Activated T-cell treated with anti-CD3 and anti-CD28 coated beads, Interleukin-2, amount 50 U/mL, for 1 hour (primary cell): ENCODE measurements at regions not wholly inside any gene's neighbourhood (a gene's known extent, or its start where the extent isn't known, plus 50 kb on each side); places are given as distances from the start of the nearest gene placed in this dataset.
"Not testable (repeated sequence)": the region's sequence is repeated elsewhere in the genome, so short reads cannot be mapped to it uniquely, and the experiment has no call there.

Experiments
- DNase-seq: peaks from one replicate; pipeline ENCODE4 v3.0.0-alpha.2; 2020

GRCh38 chr12:116687888-116688287 is 50.0 kb downstream of the SPRING1 start:
- DNase-seq: peak; percentile 31

GRCh38 chr12:116684891-116685290 is 53.0 kb downstream of the SPRING1 start:
- DNase-seq: no peak

GRCh38 chr12:116677202-116677661 is 60.6 kb downstream of the SPRING1 start:
- DNase-seq: no peak

- DNase-seq: no peak
Observed at GRCh38 chr12:116675339-116676107, 62.3 kb downstream of the SPRING1 start.

GRCh38 chr12:116674643-116675183 is 63.2 kb downstream of the SPRING1 start:
- no peak for DNase-seq

- DNase-seq: no peak
Observed at GRCh38 chr12:116673681-116674111, 64.2 kb downstream of the SPRING1 start.

- DNase-seq: no peak
Observed at GRCh38 chr12:116672842-116673516, 64.9 kb downstream of the SPRING1 start.

- DNase-seq: no peak
Observed at GRCh38 chr12:116672010-116672409, 65.9 kb downstream of the SPRING1 start.

- DNase-seq: no peak
Observed at GRCh38 chr12:116670859-116671258, 67.0 kb downstream of the SPRING1 start.

- no peak for DNase-seq
Observed at GRCh38 chr12:116667752-116668151, 70.1 kb downstream of the SPRING1 start.

GRCh38 chr12:116666829-116667228 is 71.0 kb downstream of the SPRING1 start:
- DNase-seq: not testable (repeated sequence)

GRCh38 chr12:116666305-116666673 is 71.6 kb downstream of the SPRING1 start:
- no peak for DNase-seq

GRCh38 chr12:116665666-116666304 is 72.1 kb downstream of the SPRING1 start:
- DNase-seq: no peak

- DNase-seq: no peak
Observed at GRCh38 chr12:116664085-116664484, 73.8 kb downstream of the SPRING1 start.

- DNase-seq: no peak
Observed at GRCh38 chr12:116662612-116663144, 75.2 kb downstream of the SPRING1 start.

GRCh38 chr12:116661341-116661740 is 76.5 kb downstream of the SPRING1 start:
- DNase-seq: no peak

GRCh38 chr12:116660740-116661139 is 77.1 kb downstream of the SPRING1 start:
- DNase-seq: not testable (repeated sequence)

- no peak for DNase-seq
Observed at GRCh38 chr12:116659771-116660481, 77.9 kb downstream of the SPRING1 start.

GRCh38 chr12:116657921-116658495 is 79.9 kb downstream of the SPRING1 start:
- DNase-seq: no peak

- no peak for DNase-seq
Observed at GRCh38 chr12:116656306-116656705, 81.6 kb downstream of the SPRING1 start.

- no peak for DNase-seq
Observed at GRCh38 chr12:116654226-116654743, 83.6 kb downstream of the SPRING1 start.

GRCh38 chr12:116651089-116651488 is 86.8 kb downstream of the SPRING1 start:
- no peak for DNase-seq
